Endothelial cell of umbilical vein (primary cell): ENCODE measurements at regions not wholly inside any gene's neighbourhood (a gene's known extent, or its start where the extent isn't known, plus 50 kb on each side); places are given as distances from the start of the nearest gene placed in this dataset.

Experiments
- BruUV-seq: library from RNA; stranded (reverse); fragments of 400-500 nt; replicated peaks from 2 replicates; lab custom pipeline; 2021; lab: Mats Ljungman, UMichigan
- CTCF ChIA-PET: fragments of 300-600, 350-600 bp; sonication (Branson Sonifier 250); formaldehyde crosslinking; loops from one replicate; lab custom pipeline; 2021; ENCODE audit warnings: antibody characterized with exemption, inconsistent platforms; lab: Charles Lee
- POLR2A ChIA-PET: fragments of 300-600, 350-600 bp; sonication (Branson Sonifier 250); formaldehyde crosslinking; loops from one replicate; lab custom pipeline; 2021; ENCODE audit warnings: antibody characterized with exemption, inconsistent platforms; lab: Charles Lee
- DNase-seq: peaks from one replicate; pipeline ENCODE4 v3.0.0-alpha.2; 2011; ENCODE audit warnings: low read depth, low spot score
- FAIRE-seq: peaks from 2 replicates; lab custom pipeline; 2011; peaks lifted over from hg19 to GRCh38; lab: Jason Lieb, UNC
- H2AFZ ChIP-seq: 2 replicates; pipeline ENCODE4 v1.6.0; 2012; ENCODE audit warnings: low read depth, low read length, control low read depth, inconsistent platforms
- H3K27ac ChIP-seq: 2 replicates; pipeline ENCODE4 v1.5.1; 2011; ENCODE audit warnings: low read depth, mild to moderate bottlenecking, control low read depth, low read length, moderate library complexity; ENCODE audit not compliant: insufficient read depth
- H3K27me3 ChIP-seq, 2 experiments: 2 replicates each; pipeline versions ENCODE4 v1.6.0 to v1.6.1; 2011; ENCODE audit warnings: low read length in 2 of 2, mixed read lengths in 1 of 2; ENCODE audit not compliant: control insufficient read depth in 2 of 2, insufficient read depth in 2 of 2
- H3K36me3 ChIP-seq, 2 experiments: 2 replicates in 1 of 2; 3 replicates in 1 of 2; pipeline ENCODE4 v1.5.1; 2011; ENCODE audit warnings: low read length in 2 of 2, mild to moderate bottlenecking in 1 of 2, moderate library complexity in 1 of 2; ENCODE audit not compliant: control insufficient read depth in 2 of 2, insufficient read depth in 2 of 2; ENCODE audit errors: extremely low read depth in 1 of 2
- H3K4me1 ChIP-seq: 3 replicates; pipeline ENCODE4 v1.5.1; 2011; ENCODE audit warnings: mild to moderate bottlenecking, low read length; ENCODE audit not compliant: control insufficient read depth, insufficient read depth; ENCODE audit errors: extremely low read depth
- H3K4me2 ChIP-seq: 2 replicates; pipeline ENCODE4 v1.6.1; 2011; ENCODE audit warnings: low read length, control low read depth, mixed read lengths; ENCODE audit not compliant: insufficient read depth
- H3K4me3 ChIP-seq, 3 experiments: fragments of 200-600 bp in 1 of 3; sonication (generic), shearing (Covaris generic) in 1 of 3; replicated peaks in 1 of 3; 2 replicates each; pipeline ENCODE4 v1.5.1; 2011 to 2016; ENCODE audit warnings: control low read depth in 3 of 3, low read length in 3 of 3, mild to moderate bottlenecking in 2 of 3, inconsistent platforms in 1 of 3, low read depth in 1 of 3, moderate library complexity in 1 of 3; ENCODE audit not compliant: insufficient read depth in 1 of 3
- H3K79me2 ChIP-seq: 2 replicates; pipeline ENCODE4 v1.6.0; 2012; ENCODE audit warnings: low read length, inconsistent platforms; ENCODE audit not compliant: control insufficient read depth, insufficient read depth
- H3K9ac ChIP-seq: replicated peaks from 2 replicates; pipeline ENCODE3; 2011; ENCODE audit warnings: low read length, control low read depth; ENCODE audit not compliant: insufficient read depth; ENCODE audit errors: extremely low read depth
- H3K9me1 ChIP-seq: replicated peaks from 3 replicates; pipeline ENCODE4 v1.6.0; 2011; ENCODE audit warnings: mild to moderate bottlenecking, low read length; ENCODE audit not compliant: control insufficient read depth, insufficient read depth; ENCODE audit errors: extremely low read depth
- H3K9me3 ChIP-seq: replicated peaks from 2 replicates; pipeline ENCODE4 v1.5.1; 2012; ENCODE audit warnings: low read length, inconsistent platforms; ENCODE audit not compliant: control insufficient read depth, insufficient read depth
- H4K20me1 ChIP-seq: replicated peaks from 2 replicates; pipeline ENCODE3; 2011; ENCODE audit warnings: mild to moderate bottlenecking, low read length; ENCODE audit not compliant: control insufficient read depth, insufficient read depth; ENCODE audit errors: extremely low read depth
- CTCF ChIP-seq, 2 donors: IDR thresholded peaks; 1 replicate in 1 of 2; 2 replicates in 1 of 2; pipeline ENCODE4 v1.5.1; 2011; ENCODE audit warnings: low read length in 2 of 2, mild to moderate bottlenecking in 2 of 2, moderate library complexity in 2 of 2, control low read depth in 1 of 2, inconsistent platforms in 1 of 2, low read depth in 1 of 2; ENCODE audit not compliant: insufficient read depth in 1 of 2; ENCODE audit errors: extremely low read depth in 1 of 2
- EZH2 ChIP-seq: IDR thresholded peaks from 2 replicates; pipeline ENCODE4 v1.6.1; 2012; ENCODE audit warnings: borderline replicate concordance, low read depth, mild to moderate bottlenecking, moderate library complexity, low read length, inconsistent platforms; ENCODE audit not compliant: severe bottlenecking
- FOS ChIP-seq: IDR thresholded peaks from 2 replicates; pipeline ENCODE4 v1.6.1; 2011; ENCODE audit warnings: mild to moderate bottlenecking, low read length, moderate library complexity, borderline replicate concordance; ENCODE audit not compliant: insufficient read depth
- GATA2 ChIP-seq: IDR thresholded peaks from 2 replicates; pipeline ENCODE4 v1.7.0; 2011; ENCODE audit warnings: low read depth, mild to moderate bottlenecking, moderate library complexity, mixed read lengths, low read length; ENCODE audit not compliant: insufficient read length, insufficient read depth
- JUN ChIP-seq: IDR thresholded peaks from 2 replicates; pipeline ENCODE4 v1.6.1; 2011; ENCODE audit warnings: borderline replicate concordance, low read depth; ENCODE audit not compliant: insufficient read length, insufficient read depth
- MAX ChIP-seq: IDR thresholded peaks from 2 replicates; pipeline ENCODE4 v1.6.1; 2011; ENCODE audit not compliant: insufficient read depth, insufficient read length
- MYC ChIP-seq: IDR thresholded peaks from one replicate; pipeline ENCODE4 v1.6.1; 2011; ENCODE audit warnings: mild to moderate bottlenecking, low read depth, low read length
- POLR2A ChIP-seq: IDR thresholded peaks from 2 replicates; pipeline ENCODE4 v1.6.1; 2012; ENCODE audit warnings: low read depth, mild to moderate bottlenecking, control low read depth, low read length
- POLR2AphosphoS5 ChIP-seq: IDR thresholded peaks from 2 replicates; pipeline ENCODE4 v1.6.1; 2012; ENCODE audit warnings: low read depth, mild to moderate bottlenecking, control low read depth, low read length, moderate library complexity; ENCODE audit not compliant: insufficient read depth
- dilution Hi-C: fragments of 300-500 bp; cut with MboI; formaldehyde crosslinking; loops from one replicate; pipeline ENCODE4 v1.15.0; 2019; ENCODE audit warnings: low sequenced_read_pairs; ENCODE audit not compliant: extremely low pct_ligation_motif_present
- intact Hi-C: fragments of 100-400 bp; cut with micrococcal nuclease; formaldehyde crosslinking; loops from one replicate; pipeline ENCODE4 v1.10.0; 2022

GRCh38 chr7:106573738-106574137 lies 87.2 kb downstream of the CCDC71L start:
- Histone ChIP-seq H3K36me3 (no peaks in the 10 kb centered on the region), H3K27ac (no peak overlapping the region), H3K9me1 (no peaks in the 10 kb centered on the region), H4K20me1 (no peaks in the 10 kb centered on the region), H3K4me3 (no peak overlapping the region), H3K4me1 (no peaks in the 10 kb centered on the region), H3K79me2 (no peaks in the 10 kb centered on the region), H3K27me3 (no peaks in the 10 kb centered on the region), H3K9ac (no peak overlapping the region), H3K4me2 (no peak overlapping the region), H2AFZ (no peak overlapping the region), H3K9me3 (no peaks in the 10 kb centered on the region)
- intact Hi-C loops: no loop called here
- DNase-seq (no peak), FAIRE-seq (no peak)
- dilution Hi-C loops: no loop called here
- TF ChIP-seq MAX (no peak), POLR2A (no peak), EZH2 (no peak), FOS (no peak), GATA2 (no peak), MYC (no peak)
- CTCF ChIA-PET: interaction anchor here (1.2 kb wide), 2 partner anchors 16 to 397 kb away, joined by 3 read pairs; no protein-coding TSS in a partner anchor
- POLR2A ChIA-PET: no interaction called here
- no TSS peak for BruUV-seq

DNA sequence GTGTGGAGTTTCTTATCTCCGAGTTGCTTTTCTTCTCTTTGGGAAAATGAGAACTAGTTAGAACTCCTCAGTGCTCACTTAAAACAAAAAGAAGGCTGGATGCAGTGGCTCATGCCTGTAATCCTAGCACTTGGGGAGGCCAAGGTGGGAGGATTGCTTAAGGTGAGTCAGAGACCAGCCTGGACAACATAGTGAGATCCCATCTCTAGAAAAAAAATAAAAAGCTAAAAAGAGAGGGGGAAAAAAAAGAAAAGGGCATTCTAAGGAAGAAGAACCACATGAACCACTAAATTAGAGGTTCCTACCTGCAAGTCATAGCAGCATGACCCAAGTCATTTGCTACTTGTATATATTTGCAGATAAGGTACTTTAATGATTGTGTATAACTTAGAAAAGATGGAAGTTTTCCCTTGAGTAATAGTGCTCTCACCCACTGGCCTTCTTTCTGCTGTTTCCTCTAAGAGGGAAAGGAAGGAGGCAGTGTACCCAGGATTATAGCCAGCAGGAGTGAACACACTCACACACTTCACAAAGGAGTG lies 87.8 kb downstream of the CCDC71L start:
- Histone ChIP-seq H3K27me3 (no peaks in the 10 kb centered on the region), H3K9ac (no peak overlapping the region), H4K20me1 (no peaks in the 10 kb centered on the region), H3K36me3 (no peaks in the 10 kb centered on the region), H3K79me2 (no peaks in the 10 kb centered on the region), H3K4me1 (no peaks in the 10 kb centered on the region), H3K9me1 (no peaks in the 10 kb centered on the region), H3K4me2 (no peak overlapping the region), H2AFZ (no peak overlapping the region), H3K27ac (no peak overlapping the region), H3K4me3 (no peak overlapping the region), H3K9me3 (no peaks in the 10 kb centered on the region)
- no peak for FAIRE-seq
- CTCF ChIA-PET: interaction anchor here (1.2 kb wide), 3 partner anchors 17 to 397 kb away, joined by 3 read pairs; no protein-coding TSS in a partner anchor
- no peak for TF ChIP-seq GATA2
- no peak for TF ChIP-seq MYC
- no peak for TF ChIP-seq EZH2
- no peak for TF ChIP-seq POLR2A
- TF ChIP-seq JUN: no peak
- TF ChIP-seq FOS: no peak
- TF ChIP-seq MAX: no peak
- TF ChIP-seq POLR2AphosphoS5: no peak
- TF ChIP-seq CTCF (IDR thresholded peaks at IDR 0.05; ENCODE audit: extremely low read depth in 1 of 2, insufficient read depth in 1 of 2, low read depth in 1 of 2, low read length in 2 of 2): no peak
- intact Hi-C loops (no loop called here), dilution Hi-C loops (no loop called here)
- DNase-seq: no peak
- BruUV-seq: no TSS peak
- POLR2A ChIA-PET: no interaction called here
